GM21526 (cell line): ENCODE measurements at regions not wholly inside any gene's neighbourhood (a gene's known extent, or its start where the extent isn't known, plus 50 kb on each side); places are given as distances from the start of the nearest gene placed in this dataset.

Experiments used
- ATAC-seq: cut with Tn5 transposase; IDR thresholded peaks from one replicate; pipeline ENCODE4 v1.9.1; 2021; ENCODE audit warnings: moderate library complexity; ENCODE audit not compliant: unreplicated experiment, low FRiP score

GRCh38 chr12:28104903-28105864 is 85.1 kb upstream of the CCDC91 start:
- no peak for ATAC-seq

GRCh38 chr12:28107679-28108078 is 82.6 kb upstream of the CCDC91 start:
- ATAC-seq, result no peak

- ATAC-seq, result no peak
Measured at GRCh38 chr12:28108599-28108998, 81.7 kb upstream of the CCDC91 start.

- ATAC-seq, result no peak
Measured at GRCh38 chr12:28110329-28110728, 79.9 kb upstream of the CCDC91 start.

GRCh38 chr12:28114488-28114887 is 75.8 kb upstream of the CCDC91 start:
- ATAC-seq, result no peak

GRCh38 chr12:28121433-28121832 is 68.8 kb upstream of the CCDC91 start:
- no peak for ATAC-seq

GRCh38 chr12:28121899-28122655 is 68.2 kb upstream of the CCDC91 start:
- no peak for ATAC-seq

- ATAC-seq, result no peak
Measured at GRCh38 chr12:28122756-28123155, 67.5 kb upstream of the CCDC91 start.

- no peak for ATAC-seq
Measured at GRCh38 chr12:28127455-28127854, 62.8 kb upstream of the CCDC91 start.

- no peak for ATAC-seq
Measured at GRCh38 chr12:28129031-28129430, 61.2 kb upstream of the CCDC91 start.

GRCh38 chr12:28130234-28130624 is 60.0 kb upstream of the CCDC91 start:
- ATAC-seq, result no peak

GRCh38 chr12:28130625-28131598 is 59.3 kb upstream of the CCDC91 start:
- ATAC-seq, result no peak

- no peak for ATAC-seq
Measured at GRCh38 chr12:28132398-28132797, 57.9 kb upstream of the CCDC91 start.

GRCh38 chr12:28135801-28136439 is 54.3 kb upstream of the CCDC91 start:
- no peak for ATAC-seq

GRCh38 chr12:28137414-28137813 is 52.8 kb upstream of the CCDC91 start:
- ATAC-seq, result no peak

GRCh38 chr12:28140404-28140803 is 49.9 kb upstream of the CCDC91 start:
- ATAC-seq, result no peak
